ENCODE measurements at regions not wholly inside any gene's neighbourhood (a gene's known extent, or its start where the extent isn't known, plus 50 kb on each side); places are given as distances from the start of the nearest gene placed in this dataset.
A peak's percentile ranks its signal among the peaks of the same experiment; 100 is the strongest.
"Not testable (repeated sequence)": the region's sequence is repeated elsewhere in the genome, so short reads cannot be mapped to it uniquely, and the experiment has no call there.

- TF ChIP-seq, protein P1, sequence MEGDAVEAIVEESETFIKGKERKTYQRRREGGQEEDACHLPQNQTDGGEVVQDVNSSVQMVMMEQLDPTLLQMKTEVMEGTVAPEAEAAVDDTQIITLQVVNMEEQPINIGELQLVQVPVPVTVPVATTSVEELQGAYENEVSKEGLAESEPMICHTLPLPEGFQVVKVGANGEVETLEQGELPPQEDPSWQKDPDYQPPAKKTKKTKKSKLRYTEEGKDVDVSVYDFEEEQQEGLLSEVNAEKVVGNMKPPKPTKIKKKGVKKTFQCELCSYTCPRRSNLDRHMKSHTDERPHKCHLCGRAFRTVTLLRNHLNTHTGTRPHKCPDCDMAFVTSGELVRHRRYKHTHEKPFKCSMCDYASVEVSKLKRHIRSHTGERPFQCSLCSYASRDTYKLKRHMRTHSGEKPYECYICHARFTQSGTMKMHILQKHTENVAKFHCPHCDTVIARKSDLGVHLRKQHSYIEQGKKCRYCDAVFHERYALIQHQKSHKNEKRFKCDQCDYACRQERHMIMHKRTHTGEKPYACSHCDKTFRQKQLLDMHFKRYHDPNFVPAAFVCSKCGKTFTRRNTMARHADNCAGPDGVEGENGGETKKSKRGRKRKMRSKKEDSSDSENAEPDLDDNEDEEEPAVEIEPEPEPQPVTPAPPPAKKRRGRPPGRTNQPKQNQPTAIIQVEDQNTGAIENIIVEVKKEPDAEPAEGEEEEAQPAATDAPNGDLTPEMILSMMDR (IDR thresholded peaks at IDR 0.05), result no peak
- DNase-seq (ENCODE audit: low spot score), result no peak
- H3K27ac ChIP-seq, result no peak overlapping the region
- no peak overlapping the region for H3K4me3 ChIP-seq
Measured at GRCh38 chr17:65307081-65307960, 170.2 kb downstream of the RGS9 start.

- DNase-seq (ENCODE audit: low spot score), result peak; percentile 21
- Histone ChIP-seq H3K4me3 (no peak overlapping the region), H3K27ac (no peak overlapping the region)
- TF ChIP-seq, protein P1 (IDR thresholded peaks at IDR 0.05), result no peak
Measured at GRCh38 chr17:65305778-65306177, 168.6 kb downstream of the RGS9 start.

DNA sequence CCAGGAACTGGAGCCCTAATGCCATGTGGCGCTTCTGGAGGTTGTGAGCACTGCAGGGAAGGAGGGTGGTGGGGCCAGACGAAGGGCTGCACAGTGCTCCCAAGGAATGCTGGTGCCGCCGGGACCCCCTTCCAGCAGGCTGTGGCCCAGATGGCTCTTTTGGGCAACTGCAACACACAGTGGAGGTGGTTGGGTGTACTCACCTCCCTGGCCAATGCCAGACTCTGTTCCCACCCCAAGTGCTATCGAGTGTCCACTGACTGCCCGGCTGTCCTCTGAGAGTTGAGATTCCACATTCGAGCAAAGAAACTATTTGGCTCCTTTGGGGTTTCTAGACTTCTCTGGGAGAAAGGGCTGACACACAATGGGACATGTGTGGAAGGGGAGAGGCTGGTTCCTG is 167.9 kb downstream of the RGS9 start:
- no peak overlapping the region for H3K4me3 ChIP-seq
- H3K27ac ChIP-seq, result no peak overlapping the region
- peak; percentile 57 for DNase-seq (ENCODE audit: low spot score)
- TF ChIP-seq, protein P1 (IDR thresholded peaks at IDR 0.05), result no peak

DNA sequence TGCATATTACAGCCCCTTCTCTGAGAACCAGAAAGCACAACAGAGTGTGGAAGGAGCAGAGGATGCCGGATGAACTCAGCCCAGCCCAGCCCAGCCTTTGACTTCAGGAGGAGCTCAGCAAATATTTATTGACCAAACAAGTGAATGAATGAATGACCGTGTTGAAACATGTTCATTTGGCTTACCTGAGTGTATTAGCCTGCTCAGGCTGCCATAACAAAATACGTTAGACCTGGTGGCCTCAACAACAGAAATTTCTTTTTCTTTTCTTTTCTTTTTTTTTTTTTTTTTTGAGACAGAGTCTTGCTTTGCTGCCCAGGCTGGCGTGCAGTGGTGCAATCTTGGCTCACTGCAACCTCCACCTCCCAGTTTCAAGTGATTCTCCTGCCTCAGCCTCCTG is 164.7 kb downstream of the RGS9 start:
- not testable (repeated sequence) for H3K4me3 ChIP-seq; DNase-seq (ENCODE audit: low spot score); H3K27ac ChIP-seq

- TF ChIP-seq, protein P1 (IDR thresholded peaks at IDR 0.05), result no peak
- no peak overlapping the region for H3K27ac ChIP-seq
- no peak overlapping the region for H3K4me3 ChIP-seq
- DNase-seq (ENCODE audit: low spot score), result peak; percentile 21
Measured at GRCh38 chr17:65301184-65301583, 164.0 kb downstream of the RGS9 start.

- H3K27ac ChIP-seq, result no peak overlapping the region
- H3K4me3 ChIP-seq, result no peak overlapping the region
- TF ChIP-seq, protein P1 (IDR thresholded peaks at IDR 0.05), result no peak
- DNase-seq (ENCODE audit: low spot score), result peak; percentile 36
Measured at GRCh38 chr17:65297916-65298315, 160.7 kb downstream of the RGS9 start.

- TF ChIP-seq, protein P1 (IDR thresholded peaks at IDR 0.05), result no peak
- DNase-seq (ENCODE audit: low spot score), result no peak
- Histone ChIP-seq H3K4me3 (no peak overlapping the region), H3K27ac (no peak overlapping the region)
Measured at GRCh38 chr17:65297384-65297783, 160.2 kb downstream of the RGS9 start.
